ENCODE measurements at regions not wholly inside any gene's neighbourhood (a gene's known extent, or its start where the extent isn't known, plus 50 kb on each side); places are given as distances from the start of the nearest gene placed in this dataset.

GRCh38 chr3:5423523-5423922 lies 236.0 kb downstream of the EDEM1 start:
- no peak overlapping the region for H2AFZ ChIP-seq (ENCODE audit: low read length)
- TF ChIP-seq CTCF (conservative IDR thresholded peaks at IDR 0.05; ENCODE audit: low read length) (no peak), EZH2phosphoT487 (IDR thresholded peaks at IDR 0.05; ENCODE audit: borderline replicate concordance, low read depth, low read length) (no peak)
- H3K9me2 ChIP-seq (ENCODE audit: insufficient read depth, low read length), result no peaks in the 10 kb centered on the region
- no peaks in the 10 kb centered on the region for H3K4me1 ChIP-seq (ENCODE audit: insufficient read depth, low read length, poor library complexity, severe bottlenecking)
- H3K4me2 ChIP-seq (ENCODE audit: low read length), result no peak overlapping the region
- H3K36me3 ChIP-seq (ENCODE audit: insufficient read depth, low read length), result no peaks in the 10 kb centered on the region
- no peaks in the 10 kb centered on the region for H3K9me3 ChIP-seq (ENCODE audit: low read length)
- H3K79me2 ChIP-seq (ENCODE audit: insufficient read depth, low read depth, low read length), result no peaks in the 10 kb centered on the region
- ChIA-PET POLR2A (interaction anchor here (0.6 to 0.7 kb wide), 3 partner anchors 11 to 1019 kb away, joined by 3 read pairs; no protein-coding TSS in a partner anchor), CTCF (ENCODE audit: unreplicated experiment) (no interaction called here)
- no TSS peak for BruUV-seq (replicated peaks)
- no peak overlapping the region for H3K27ac ChIP-seq (ENCODE audit: low read depth, low read length, poor library complexity, severe bottlenecking)
- no peaks in the 10 kb centered on the region for H4K20me1 ChIP-seq (ENCODE audit: insufficient read depth, low read length)
- no peak overlapping the region for H3K4me3 ChIP-seq (ENCODE audit: low read depth, low read length, poor library complexity, severe bottlenecking)
- intact Hi-C loops (cut with micrococcal nuclease; ENCODE audit: unreplicated experiment), result loop anchor here (10.0 kb wide), 1 partner anchor 119 kb away; no protein-coding TSS in a partner anchor
- no peak for DNase-seq (ENCODE audit: low spot score)

- no peak overlapping the region for H3K4me3 ChIP-seq (ENCODE audit: low read depth, low read length, poor library complexity, severe bottlenecking)
- no TSS peak for BruUV-seq (replicated peaks)
- no peak overlapping the region for H2AFZ ChIP-seq (ENCODE audit: low read length)
- no peaks in the 10 kb centered on the region for H3K9me3 ChIP-seq (ENCODE audit: low read length)
- intact Hi-C loops (cut with micrococcal nuclease; ENCODE audit: unreplicated experiment), result loop anchor here (5.0 to 10.0 kb wide), 2 partner anchors 121 to 198 kb away; no protein-coding TSS in a partner anchor
- no peaks in the 10 kb centered on the region for H3K9me2 ChIP-seq (ENCODE audit: insufficient read depth, low read length)
- H3K4me1 ChIP-seq (ENCODE audit: insufficient read depth, low read length, poor library complexity, severe bottlenecking), result no peaks in the 10 kb centered on the region
- no peaks in the 10 kb centered on the region for H4K20me1 ChIP-seq (ENCODE audit: insufficient read depth, low read length)
- H3K79me2 ChIP-seq (ENCODE audit: insufficient read depth, low read depth, low read length), result no peaks in the 10 kb centered on the region
- H3K36me3 ChIP-seq (ENCODE audit: insufficient read depth, low read length), result no peaks in the 10 kb centered on the region
- ChIA-PET CTCF (ENCODE audit: unreplicated experiment) (no interaction called here), POLR2A (no interaction called here)
- H3K27ac ChIP-seq (ENCODE audit: low read depth, low read length, poor library complexity, severe bottlenecking), result no peak overlapping the region
- H3K4me2 ChIP-seq (ENCODE audit: low read length), result no peak overlapping the region
- TF ChIP-seq CTCF (conservative IDR thresholded peaks at IDR 0.05; ENCODE audit: low read length) (no peak), EZH2phosphoT487 (IDR thresholded peaks at IDR 0.05; ENCODE audit: borderline replicate concordance, low read depth, low read length) (no peak)
- DNase-seq (ENCODE audit: low spot score), result no peak
Measured at GRCh38 chr3:5425371-5425770, 237.9 kb downstream of the EDEM1 start.

- no peak overlapping the region for H3K4me2 ChIP-seq (ENCODE audit: low read length)
- H3K9me3 ChIP-seq (ENCODE audit: low read length), result no peaks in the 10 kb centered on the region
- BruUV-seq (replicated peaks), result no TSS peak
- CTCF ChIA-PET (ENCODE audit: unreplicated experiment), result no interaction called here
- intact Hi-C loops (cut with micrococcal nuclease; ENCODE audit: unreplicated experiment), result loop anchor here (2.0 to 10.0 kb wide), 3 partner anchors 121 to 305 kb away; no protein-coding TSS in a partner anchor
- no peaks in the 10 kb centered on the region for H3K4me1 ChIP-seq (ENCODE audit: insufficient read depth, low read length, poor library complexity, severe bottlenecking)
- POLR2A ChIA-PET, result no interaction called here
- H2AFZ ChIP-seq (ENCODE audit: low read length), result no peak overlapping the region
- peak; percentile 67 for DNase-seq (ENCODE audit: low spot score)
- H3K4me3 ChIP-seq (ENCODE audit: low read depth, low read length, poor library complexity, severe bottlenecking), result no peak overlapping the region
- TF ChIP-seq CTCF (conservative IDR thresholded peaks at IDR 0.05; ENCODE audit: low read length), result peak; percentile 95
- TF ChIP-seq EZH2phosphoT487 (IDR thresholded peaks at IDR 0.05; ENCODE audit: borderline replicate concordance, low read depth, low read length), result no peak
- no peaks in the 10 kb centered on the region for H3K9me2 ChIP-seq (ENCODE audit: insufficient read depth, low read length)
- no peak overlapping the region for H3K27ac ChIP-seq (ENCODE audit: low read depth, low read length, poor library complexity, severe bottlenecking)
- no peaks in the 10 kb centered on the region for H3K79me2 ChIP-seq (ENCODE audit: insufficient read depth, low read depth, low read length)
- H4K20me1 ChIP-seq (ENCODE audit: insufficient read depth, low read length), result no peaks in the 10 kb centered on the region
- no peaks in the 10 kb centered on the region for H3K36me3 ChIP-seq (ENCODE audit: insufficient read depth, low read length)
Measured at GRCh38 chr3:5426094-5426883, 238.8 kb downstream of the EDEM1 start.

Measured in OCI-LY7 (cell line).